Ovary (tissue), 7 donors: ENCODE measurements at regions not wholly inside any gene's neighbourhood (a gene's known extent, or its start where the extent isn't known, plus 50 kb on each side); places are given as distances from the start of the nearest gene placed in this dataset.

Experiments used
- DNase-seq, 5 donors: peaks; one replicate each; pipeline ENCODE4 v3.0.0-alpha.2; 2019 to 2020
- H3K27ac ChIP-seq, 2 donors: fragments of 200-600 bp; one replicate each; pipeline versions ENCODE4 v1.5.1 to v1.8.0; 2019 to 2022
- H3K27me3 ChIP-seq: fragments of 200-600 bp; one replicate; pipeline ENCODE4 v1.8.0; 2022
- H3K36me3 ChIP-seq: fragments of 200-600 bp; sonication (generic); one replicate; pipeline ENCODE4 v1.5.1; 2019
- H3K4me1 ChIP-seq: one replicate; pipeline ENCODE4 v1.8.1; 2013; ENCODE audit warnings: mild to moderate bottlenecking, moderate library complexity; ENCODE audit not compliant: insufficient read depth
- H3K4me3 ChIP-seq: fragments of 200-600 bp; sonication (generic); one replicate; pipeline ENCODE4 v1.5.1; 2017
- H3K9me3 ChIP-seq, 2 donors: fragments of 200-600 bp in 1 of 2; sonication (generic) in 1 of 2; one replicate each; pipeline versions ENCODE4 v1.5.1 to v1.8.1; 2013 to 2019; ENCODE audit warnings: mild to moderate bottlenecking in 1 of 2, moderate library complexity in 1 of 2
- CTCF ChIP-seq, 3 donors: fragments of 450-650 bp in 2 of 3; fragments of 200-600 bp in 1 of 3; IDR thresholded peaks; one replicate each; pipeline versions ENCODE4 v1.5.1 to v1.8.0; 2016 to 2022; ENCODE audit warnings: antibody characterized with exemption in 3 of 3, mild to moderate bottlenecking in 1 of 3
- EP300 ChIP-seq: sonication (generic); formaldehyde crosslinking; IDR thresholded peaks from one replicate; pipeline ENCODE4 v1.6.1; 2017; ENCODE audit warnings: antibody characterized with exemption
- POLR2A ChIP-seq: fragments of 450-650 bp; IDR thresholded peaks from one replicate; pipeline ENCODE4 v1.6.1; 2017; ENCODE audit warnings: antibody characterized with exemption, mild to moderate bottlenecking, moderate library complexity
- WGBS, 3 donors: extraction: QIAGEN DNeasy Blood & Tissue Kit in 1 of 3; methylation state at CpG; one replicate each; pipeline versions ENCODE4 v1.1.5 to v1.1.7; 2013 to 2017; 5-methylcytosine and 5-hydroxymethylcytosine counted together
- intact Hi-C, 4 donors: fragments of 100-400 bp; cut with DNase I; formaldehyde crosslinking; loops; one replicate each; pipeline versions ENCODE4 v1.11.0 to v1.15.1; 2022 to 2023
- donor health status: DM: no; HTN: no; CAD: no; lungs with moderate emphysema.
- donor health status: DM: no; HTN: no; CAD: no.
- donor health status: Bipolar disorder and iron deficiency.
- donor health status: DM: no; HTN: no; CAD: no.
- donor health status: DM: yes; HTN: yes; CAD: no.

GRCh38 chr2:195486520-195486919 is 170.5 kb upstream of the SLC39A10 start:
- no peaks in the 10 kb centered on the region for H3K36me3 ChIP-seq
- DNase-seq, result no peak
- intact Hi-C loops, result no loop called here
- H3K27ac ChIP-seq, result no peak overlapping the region
- H3K4me3 ChIP-seq, result no peak overlapping the region
- no peaks in the 10 kb centered on the region for H3K4me1 ChIP-seq
- WGBS, 3 donors, result 22 to 26% (median 23%) methylated on average over 2 of the region's 2 CpGs
- H3K9me3 ChIP-seq, result no peaks in the 10 kb centered on the region
- TF ChIP-seq POLR2A, result no peak
- TF ChIP-seq CTCF (IDR thresholded peaks at IDR 0.05), result no peak
- no peak for TF ChIP-seq EP300
- H3K27me3 ChIP-seq, result no peaks in the 10 kb centered on the region

GRCh38 chr2:195482010-195482409 is 175.0 kb upstream of the SLC39A10 start:
- Histone ChIP-seq H3K4me1 (no peaks in the 10 kb centered on the region), H3K27ac (no peak overlapping the region), H3K4me3 (no peak overlapping the region), H3K27me3 (no peaks in the 10 kb centered on the region), H3K9me3 (no peaks in the 10 kb centered on the region), H3K36me3 (no peaks in the 10 kb centered on the region)
- intact Hi-C loops, result no loop called here
- 12 to 24% (median 19%) methylated on average over 1 of the region's 1 CpG for WGBS, 3 donors
- DNase-seq, result no peak
- no peak for TF ChIP-seq CTCF (IDR thresholded peaks at IDR 0.05)
- TF ChIP-seq POLR2A, result no peak
- no peak for TF ChIP-seq EP300

GRCh38 chr2:195480121-195480520 is 176.9 kb upstream of the SLC39A10 start:
- no peak overlapping the region for H3K4me3 ChIP-seq
- H3K27me3 ChIP-seq, result no peaks in the 10 kb centered on the region
- intact Hi-C loops, result no loop called here
- TF ChIP-seq POLR2A (no peak), EP300 (no peak), CTCF (IDR thresholded peaks at IDR 0.05) (no peak)
- H3K9me3 ChIP-seq, result no peaks in the 10 kb centered on the region
- no peaks in the 10 kb centered on the region for H3K36me3 ChIP-seq
- no peak for DNase-seq
- no peaks in the 10 kb centered on the region for H3K4me1 ChIP-seq
- no peak overlapping the region for H3K27ac ChIP-seq

- DNase-seq, result no peak
- 85 to 91% (median 88%) methylated on average over 3 of the region's 3 CpGs for WGBS, 3 donors
- no peaks in the 10 kb centered on the region for H3K4me1 ChIP-seq
- intact Hi-C loops, result no loop called here
- TF ChIP-seq CTCF (IDR thresholded peaks at IDR 0.05) (no peak), POLR2A (no peak), EP300 (no peak)
- H3K9me3 ChIP-seq, result no peaks in the 10 kb centered on the region
- H3K27ac ChIP-seq, result no peak overlapping the region
- H3K27me3 ChIP-seq, result no peaks in the 10 kb centered on the region
- no peak overlapping the region for H3K4me3 ChIP-seq
- H3K36me3 ChIP-seq, result no peaks in the 10 kb centered on the region
Observed at GRCh38 chr2:195479407-195479806, 177.6 kb upstream of the SLC39A10 start.

GRCh38 chr2:195477996-195478382 is 179.0 kb upstream of the SLC39A10 start:
- TF ChIP-seq POLR2A (no peak), EP300 (no peak), CTCF (IDR thresholded peaks at IDR 0.05) (no peak)
- no peak overlapping the region for H3K4me3 ChIP-seq
- H3K36me3 ChIP-seq, result no peaks in the 10 kb centered on the region
- H3K4me1 ChIP-seq, result no peaks in the 10 kb centered on the region
- DNase-seq, result no peak
- no peaks in the 10 kb centered on the region for H3K9me3 ChIP-seq
- no peaks in the 10 kb centered on the region for H3K27me3 ChIP-seq
- H3K27ac ChIP-seq, result no peak overlapping the region
- intact Hi-C loops, result no loop called here
